Activated naive CD8-positive, alpha-beta T cell treated with anti-CD3 and anti-CD28 coated beads for 36 hours (primary cell): ENCODE measurements at regions not wholly inside any gene's neighbourhood (a gene's known extent, or its start where the extent isn't known, plus 50 kb on each side); places are given as distances from the start of the nearest gene placed in this dataset.

Source experiments
- DNase-seq: peaks from one replicate; pipeline ENCODE4 v3.0.0; 2021
- H3K27ac Mint-ChIP-seq: one replicate; pipeline ENCODE4 v1.8.0; 2022; ENCODE audit warnings: mild to moderate bottlenecking, moderate library complexity, mixed read lengths
- H3K27me3 Mint-ChIP-seq: one replicate; pipeline ENCODE4 v1.8.0; 2022; ENCODE audit warnings: mild to moderate bottlenecking, mixed read lengths
- H3K36me3 Mint-ChIP-seq: one replicate; pipeline ENCODE4 v1.8.0; 2021; ENCODE audit warnings: mild to moderate bottlenecking, mixed read lengths
- H3K4me1 Mint-ChIP-seq: one replicate; pipeline ENCODE4 v1.8.0; 2021; ENCODE audit warnings: mixed read lengths
- H3K4me3 Mint-ChIP-seq: one replicate; pipeline ENCODE4 v1.8.0; 2022; ENCODE audit warnings: mild to moderate bottlenecking, moderate library complexity, mixed read lengths
- H3K9me3 Mint-ChIP-seq: one replicate; pipeline ENCODE4 v1.8.0; 2022; ENCODE audit warnings: mixed read lengths

GRCh38 chr12:75852956-75853355, 178.6 kb downstream of the PHLDA1 start:
- Mint-ChIP-seq H3K4me1 (peaks cover 4% of the 10 kb centered on the region), H3K4me3 (no peak overlapping the region), H3K9me3 (no peaks in the 10 kb centered on the region), H3K27me3 (peaks cover 27% of the 10 kb centered on the region), H3K36me3 (no peaks in the 10 kb centered on the region), H3K27ac (no peak overlapping the region)
- no peak for DNase-seq

DNA sequence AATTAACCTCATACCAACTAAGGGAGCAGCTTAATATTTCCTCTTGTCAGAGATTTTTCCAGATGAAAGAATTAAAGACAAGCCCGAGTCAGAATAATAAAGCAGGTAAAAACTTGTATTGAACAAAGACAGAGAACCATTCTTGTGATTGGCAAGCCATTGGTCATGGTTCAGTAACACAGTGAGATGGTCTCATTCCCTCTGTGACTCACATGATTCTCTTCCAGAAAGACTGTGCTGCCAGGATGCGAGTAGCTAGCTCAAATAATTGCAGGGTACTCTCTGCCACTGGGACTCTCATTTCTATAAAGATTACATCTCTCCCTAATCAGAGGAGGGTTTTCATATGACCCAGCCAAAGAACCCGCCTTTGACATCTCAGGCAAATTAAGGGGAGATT, 179.4 kb downstream of the PHLDA1 start:
- no peaks in the 10 kb centered on the region for H3K9me3 Mint-ChIP-seq
- H3K4me1 Mint-ChIP-seq = peaks cover 4% of the 10 kb centered on the region
- H3K27me3 Mint-ChIP-seq = peaks cover 27% of the 10 kb centered on the region
- no peak for DNase-seq
- no peak overlapping the region for H3K4me3 Mint-ChIP-seq
- no peak overlapping the region for H3K27ac Mint-ChIP-seq
- no peaks in the 10 kb centered on the region for H3K36me3 Mint-ChIP-seq

DNA sequence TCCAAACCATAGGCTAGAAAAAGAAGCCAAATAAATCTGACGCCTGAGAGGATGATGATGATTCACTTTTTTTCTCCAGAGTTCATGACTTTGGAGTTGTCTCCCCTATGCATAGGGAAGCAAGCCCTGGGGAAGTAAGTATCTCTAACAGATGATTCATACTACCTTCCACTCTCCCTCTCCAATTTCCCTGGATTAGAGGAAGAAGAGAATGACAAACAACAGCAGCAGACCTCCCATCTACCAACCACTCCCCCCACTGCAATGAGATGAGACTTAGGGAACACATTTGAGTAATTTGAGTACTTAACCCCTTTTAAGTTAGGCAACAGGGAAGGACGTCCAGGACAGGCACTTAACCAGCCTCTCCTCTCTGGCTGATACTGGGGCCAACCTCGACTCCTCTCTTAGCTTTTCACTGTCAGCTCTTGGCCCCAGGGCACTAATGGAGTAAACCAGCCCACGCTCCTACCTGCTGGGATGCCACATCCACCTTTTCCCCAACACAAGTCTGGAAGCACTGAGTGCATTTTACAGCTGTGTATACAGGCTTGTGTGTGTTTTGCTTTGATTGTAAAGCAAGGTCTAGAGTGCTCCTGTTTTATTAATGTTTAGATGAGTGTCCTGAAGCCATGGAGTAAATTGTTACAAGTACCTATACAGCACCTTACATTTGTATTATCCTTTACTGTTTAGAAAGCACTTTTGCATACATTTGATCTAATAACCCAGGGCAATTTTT, 180.7 kb downstream of the PHLDA1 start:
- Mint-ChIP-seq H3K36me3 (no peaks in the 10 kb centered on the region), H3K9me3 (peaks cover 4% of the 10 kb centered on the region), H3K4me1 (peaks cover 4% of the 10 kb centered on the region), H3K27ac (no peak overlapping the region), H3K4me3 (no peak overlapping the region), H3K27me3 (peaks cover 27% of the 10 kb centered on the region)
- DNase-seq = no peak

DNA sequence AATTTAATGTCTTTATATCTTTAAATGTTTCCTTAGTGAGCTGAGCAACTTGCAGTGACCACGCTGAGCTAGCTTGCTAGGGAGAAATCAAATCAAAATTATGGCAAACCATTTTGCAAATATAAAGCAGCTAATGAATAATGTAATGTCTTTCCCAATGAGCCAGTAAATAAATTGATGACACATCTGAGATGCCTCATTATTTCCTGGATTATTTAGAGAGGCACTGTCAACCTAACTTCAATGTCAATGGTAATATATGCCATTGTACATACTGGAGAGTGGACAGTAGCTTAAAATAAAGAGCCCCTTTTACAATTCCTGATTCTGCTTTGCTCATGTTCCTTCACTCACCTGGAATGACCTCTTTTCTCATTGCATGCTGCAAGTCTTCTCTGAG, 182.6 kb downstream of the PHLDA1 start:
- H3K4me1 Mint-ChIP-seq = peaks cover 4% of the 10 kb centered on the region
- H3K27ac Mint-ChIP-seq = no peak overlapping the region
- peaks cover 4% of the 10 kb centered on the region for H3K9me3 Mint-ChIP-seq
- no peaks in the 10 kb centered on the region for H3K36me3 Mint-ChIP-seq
- no peak overlapping the region for H3K4me3 Mint-ChIP-seq
- peaks cover 21% of the 10 kb centered on the region for H3K27me3 Mint-ChIP-seq
- no peak for DNase-seq

DNA sequence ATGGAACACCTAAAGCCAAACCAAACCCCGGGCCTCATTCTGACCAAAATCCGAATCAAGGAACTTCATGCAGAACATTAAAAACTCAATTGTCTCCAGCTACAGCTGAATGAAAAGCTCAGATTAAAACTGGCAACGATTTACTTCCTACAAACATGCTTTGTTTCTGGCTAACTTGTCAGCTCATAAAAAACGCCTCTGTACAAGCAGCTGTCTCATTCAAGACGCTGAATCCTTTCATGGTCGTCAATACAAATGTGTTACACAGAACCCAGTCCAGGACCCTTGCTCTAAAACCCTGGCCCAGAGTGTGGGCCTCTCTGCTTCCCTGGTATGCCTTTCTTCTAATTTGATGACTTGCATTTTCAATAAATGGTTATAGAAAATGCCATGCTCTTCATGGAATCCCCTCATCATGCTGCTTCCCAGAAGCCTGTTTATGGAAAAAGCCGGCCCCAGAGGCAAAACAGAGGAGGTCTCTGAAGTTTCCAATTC, 183.1 kb downstream of the PHLDA1 start:
- no peak overlapping the region for H3K4me3 Mint-ChIP-seq
- no peak overlapping the region for H3K27ac Mint-ChIP-seq
- peaks cover 4% of the 10 kb centered on the region for H3K4me1 Mint-ChIP-seq
- H3K27me3 Mint-ChIP-seq = peaks cover 20% of the 10 kb centered on the region
- peaks cover 4% of the 10 kb centered on the region for H3K9me3 Mint-ChIP-seq
- H3K36me3 Mint-ChIP-seq = no peaks in the 10 kb centered on the region
- DNase-seq = no peak

DNA sequence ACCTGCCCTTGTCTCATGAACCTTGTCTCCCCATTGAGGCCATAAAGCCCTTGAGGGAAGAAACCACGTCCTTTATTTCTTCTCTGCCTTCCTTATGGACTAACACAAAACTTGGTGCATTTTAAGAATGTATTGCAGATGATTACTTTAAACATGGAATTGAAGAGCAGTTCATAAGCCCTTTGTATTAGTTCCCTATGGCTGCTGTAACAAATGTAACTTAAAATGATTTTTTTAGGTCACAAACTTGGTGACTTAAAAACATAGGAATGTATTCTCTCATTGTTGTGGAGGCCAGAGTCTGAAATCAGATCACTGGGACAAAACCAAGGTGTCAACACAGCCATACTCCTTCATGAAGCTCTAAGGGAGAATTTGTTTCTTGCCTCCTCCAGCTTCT, 185.5 kb downstream of the PHLDA1 start:
- peaks cover 4% of the 10 kb centered on the region for H3K9me3 Mint-ChIP-seq
- no peak for DNase-seq
- H3K4me3 Mint-ChIP-seq = no peak overlapping the region
- peaks cover 7% of the 10 kb centered on the region for H3K27me3 Mint-ChIP-seq
- no peak overlapping the region for H3K27ac Mint-ChIP-seq
- no peaks in the 10 kb centered on the region for H3K36me3 Mint-ChIP-seq
- H3K4me1 Mint-ChIP-seq = peaks cover 4% of the 10 kb centered on the region

DNA sequence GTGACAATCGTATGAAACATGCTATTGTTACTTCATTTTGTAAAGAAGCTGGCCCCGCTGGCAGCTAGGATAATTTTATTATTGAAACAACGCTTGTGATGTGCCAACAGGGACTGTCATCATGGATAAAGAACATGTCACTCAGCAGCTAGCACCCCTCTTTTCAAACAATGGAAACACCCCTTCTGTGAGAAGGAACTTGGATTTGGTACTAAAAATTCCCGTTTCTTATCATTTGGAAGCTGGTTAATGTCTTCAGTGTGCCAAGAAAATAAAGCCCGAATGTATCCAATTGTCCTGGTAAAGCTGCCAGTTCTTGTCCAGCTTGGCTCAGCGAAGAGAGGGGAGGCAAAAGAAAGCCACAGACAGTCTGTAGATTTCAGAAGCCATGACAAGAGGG, 186.6 kb downstream of the PHLDA1 start:
- H3K27me3 Mint-ChIP-seq = peaks cover 7% of the 10 kb centered on the region
- H3K36me3 Mint-ChIP-seq = no peaks in the 10 kb centered on the region
- no peak overlapping the region for H3K27ac Mint-ChIP-seq
- DNase-seq = no peak
- peaks cover 4% of the 10 kb centered on the region for H3K4me1 Mint-ChIP-seq
- H3K9me3 Mint-ChIP-seq = peaks cover 4% of the 10 kb centered on the region
- no peak overlapping the region for H3K4me3 Mint-ChIP-seq

DNA sequence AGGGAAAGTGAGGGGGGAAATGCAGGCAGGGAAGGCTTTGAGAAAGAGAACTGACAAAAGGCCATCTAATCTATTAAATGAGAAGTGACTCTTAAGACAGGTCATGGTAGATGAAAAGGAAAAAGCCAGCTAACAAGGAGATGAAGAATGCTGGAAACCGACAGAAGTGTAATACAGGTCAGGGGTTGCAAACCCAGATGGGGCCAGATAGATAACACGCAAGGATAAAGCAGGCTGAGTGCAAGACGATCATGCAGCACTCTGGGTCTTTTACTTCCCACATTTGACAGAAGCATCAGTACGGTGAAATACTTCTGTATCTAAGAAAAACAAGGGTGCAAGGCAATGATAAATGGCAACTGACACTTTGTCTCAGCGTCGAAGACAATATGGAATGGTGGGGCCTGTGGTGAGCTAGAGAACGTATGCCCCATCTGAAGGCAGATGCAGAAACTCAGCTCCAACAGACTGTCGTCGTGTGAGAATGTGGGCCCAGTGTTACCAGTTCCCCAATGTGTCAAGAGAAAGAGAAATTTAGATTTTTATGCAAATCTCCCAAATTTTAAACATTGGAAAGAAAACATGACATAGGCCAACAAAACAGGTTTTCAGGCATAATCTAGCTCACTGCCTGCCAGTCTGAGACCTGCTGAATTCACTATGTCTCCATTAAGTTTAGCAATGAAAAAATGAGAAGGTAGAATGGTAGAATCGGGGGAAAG, 187.4 kb downstream of the PHLDA1 start:
- Mint-ChIP-seq H3K27me3 (peaks cover 10% of the 10 kb centered on the region), H3K4me1 (peaks cover 4% of the 10 kb centered on the region), H3K9me3 (peaks cover 4% of the 10 kb centered on the region), H3K36me3 (no peaks in the 10 kb centered on the region), H3K27ac (no peak overlapping the region), H3K4me3 (no peak overlapping the region)
- DNase-seq = no peak

- H3K27me3 Mint-ChIP-seq = peaks cover 10% of the 10 kb centered on the region
- peaks cover 6% of the 10 kb centered on the region for H3K9me3 Mint-ChIP-seq
- H3K4me1 Mint-ChIP-seq = no peaks in the 10 kb centered on the region
- no peak overlapping the region for H3K27ac Mint-ChIP-seq
- no peaks in the 10 kb centered on the region for H3K36me3 Mint-ChIP-seq
- no peak for DNase-seq
- no peak overlapping the region for H3K4me3 Mint-ChIP-seq
These were observed 189.5 kb downstream of the PHLDA1 start for GRCh38 chr12:75842090-75842489.

DNA sequence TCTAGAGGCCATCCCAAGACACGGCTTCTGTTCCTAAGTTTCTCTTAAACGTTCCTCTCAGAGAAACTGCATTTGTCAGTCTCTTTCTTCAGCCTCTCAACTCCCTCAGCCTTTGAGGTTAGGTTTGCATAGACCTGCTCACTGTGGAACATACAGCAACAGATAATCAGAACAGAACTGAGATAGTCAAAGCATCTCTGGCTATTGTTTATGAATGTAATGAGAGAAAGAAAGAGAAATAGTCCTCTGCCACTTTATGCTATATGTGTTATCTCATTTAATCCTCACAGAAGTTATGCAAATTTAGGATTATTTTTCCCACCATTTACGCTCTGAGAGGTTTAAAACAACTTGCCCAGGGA, 190.6 kb downstream of the PHLDA1 start:
- H3K36me3 Mint-ChIP-seq = no peaks in the 10 kb centered on the region
- H3K4me3 Mint-ChIP-seq = no peak overlapping the region
- H3K27ac Mint-ChIP-seq = no peak overlapping the region
- H3K9me3 Mint-ChIP-seq = peaks cover 2% of the 10 kb centered on the region
- H3K4me1 Mint-ChIP-seq = no peaks in the 10 kb centered on the region
- peaks cover 16% of the 10 kb centered on the region for H3K27me3 Mint-ChIP-seq
- DNase-seq = no peak

DNA sequence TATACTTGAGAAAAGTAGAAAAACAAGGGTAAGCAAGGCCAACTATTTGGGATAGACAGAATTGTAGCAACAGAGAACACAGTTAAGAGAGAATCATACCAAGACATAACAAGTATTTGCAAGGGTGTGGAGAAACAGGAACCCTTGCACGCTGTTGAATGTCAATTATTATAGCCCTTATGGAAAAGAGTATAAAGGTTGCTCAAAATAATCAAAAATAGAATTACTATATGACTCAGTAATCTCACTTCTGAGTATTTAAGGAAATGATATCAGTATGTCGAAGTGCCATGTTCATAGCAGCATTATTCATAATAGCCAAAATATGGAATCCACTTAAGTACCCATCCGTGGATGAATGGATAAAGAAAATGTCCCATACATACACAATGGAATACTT, 193.3 kb downstream of the PHLDA1 start:
- H3K36me3 Mint-ChIP-seq = no peaks in the 10 kb centered on the region
- H3K4me3 Mint-ChIP-seq = no peak overlapping the region
- no peaks in the 10 kb centered on the region for H3K4me1 Mint-ChIP-seq
- no peak for DNase-seq
- peaks cover 2% of the 10 kb centered on the region for H3K9me3 Mint-ChIP-seq
- no peak overlapping the region for H3K27ac Mint-ChIP-seq
- peaks cover 20% of the 10 kb centered on the region for H3K27me3 Mint-ChIP-seq

- Mint-ChIP-seq H3K4me1 (no peaks in the 10 kb centered on the region), H3K9me3 (peaks cover 2% of the 10 kb centered on the region), H3K27ac (no peak overlapping the region), H3K36me3 (no peaks in the 10 kb centered on the region), H3K4me3 (no peak overlapping the region), H3K27me3 (peaks cover 25% of the 10 kb centered on the region)
- DNase-seq = no peak
These were observed 193.9 kb downstream of the PHLDA1 start for GRCh38 chr12:75837700-75838099.

GRCh38 chr12:75836533-75836932, 195.0 kb downstream of the PHLDA1 start:
- H3K9me3 Mint-ChIP-seq = peaks cover 2% of the 10 kb centered on the region
- H3K27me3 Mint-ChIP-seq = peaks cover 28% of the 10 kb centered on the region
- no peak overlapping the region for H3K27ac Mint-ChIP-seq
- no peak overlapping the region for H3K4me3 Mint-ChIP-seq
- no peaks in the 10 kb centered on the region for H3K36me3 Mint-ChIP-seq
- DNase-seq = no peak
- H3K4me1 Mint-ChIP-seq = no peaks in the 10 kb centered on the region

- Mint-ChIP-seq H3K27ac (no peak overlapping the region), H3K9me3 (peaks cover 2% of the 10 kb centered on the region), H3K27me3 (peaks cover 25% of the 10 kb centered on the region), H3K4me3 (no peak overlapping the region), H3K36me3 (no peaks in the 10 kb centered on the region), H3K4me1 (no peaks in the 10 kb centered on the region)
- DNase-seq = no peak
These were observed 197.0 kb downstream of the PHLDA1 start for GRCh38 chr12:75834591-75834990.

DNA sequence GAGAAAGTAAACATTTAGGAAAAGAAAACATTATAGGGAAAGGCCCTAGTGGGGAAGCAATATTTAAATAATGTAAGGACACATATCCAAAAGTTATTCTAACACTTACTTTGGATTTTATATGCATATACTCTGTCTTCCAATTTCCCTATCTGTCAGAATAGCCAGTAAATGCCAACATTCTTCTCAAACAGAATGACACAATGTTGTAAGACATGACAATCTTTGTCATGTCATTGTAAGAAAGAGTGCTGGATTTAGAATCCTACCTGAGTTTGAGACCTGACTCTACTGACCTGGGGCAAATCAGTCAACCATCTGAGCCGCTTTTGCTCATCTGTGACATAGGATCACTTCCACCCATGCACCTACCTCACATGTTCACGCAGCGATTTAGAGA, 198.3 kb downstream of the PHLDA1 start:
- Mint-ChIP-seq H3K4me3 (no peak overlapping the region), H3K27ac (no peak overlapping the region), H3K36me3 (no peaks in the 10 kb centered on the region), H3K9me3 (no peaks in the 10 kb centered on the region), H3K4me1 (no peaks in the 10 kb centered on the region), H3K27me3 (peaks cover 29% of the 10 kb centered on the region)
- DNase-seq = no peak

- no peak overlapping the region for H3K4me3 Mint-ChIP-seq
- no peak overlapping the region for H3K27ac Mint-ChIP-seq
- H3K9me3 Mint-ChIP-seq = no peaks in the 10 kb centered on the region
- no peak for DNase-seq
- H3K36me3 Mint-ChIP-seq = no peaks in the 10 kb centered on the region
- peaks cover 26% of the 10 kb centered on the region for H3K27me3 Mint-ChIP-seq
- no peaks in the 10 kb centered on the region for H3K4me1 Mint-ChIP-seq
These were observed 200.2 kb downstream of the PHLDA1 start for GRCh38 chr12:75831402-75831801.
